ENCODE measurements at regions not wholly inside any gene's neighbourhood (a gene's known extent, or its start where the extent isn't known, plus 50 kb on each side); places are given as distances from the start of the nearest gene placed in this dataset.

DNA sequence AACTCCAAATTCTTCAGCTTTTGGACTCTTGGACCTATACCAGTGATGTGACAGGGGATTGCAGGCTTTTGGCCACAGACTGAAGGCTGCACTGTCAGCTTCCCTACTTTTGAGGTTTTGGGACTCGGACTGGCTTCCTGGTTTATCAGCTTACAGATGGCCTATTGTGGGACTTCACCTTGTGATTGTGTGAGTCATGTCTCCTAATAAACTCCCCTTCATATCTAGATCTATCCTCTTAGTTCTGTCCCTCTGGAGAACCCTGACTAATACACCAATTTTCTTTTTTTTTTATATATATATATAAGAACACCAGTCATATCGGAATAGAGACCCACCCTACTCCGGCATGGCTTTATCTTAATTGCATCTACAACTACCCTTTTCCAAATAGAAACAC, 166.8 kb downstream of the ETV1 start:
- intact Hi-C loops (cut with micrococcal nuclease), result no loop called here
- DNase-seq (ENCODE audit: low spot score), result no peak
- Mint-ChIP-seq H3K4me3 (no peak overlapping the region), H3K27ac (no peak overlapping the region), H3K27me3 (ENCODE audit: insufficient read depth) (no peaks in the 10 kb centered on the region), H3K36me3 (ENCODE audit: low read depth) (no peaks in the 10 kb centered on the region), H3K9me3 (peaks cover 14% of the 10 kb centered on the region), H3K4me1 (ENCODE audit: low read depth) (no peaks in the 10 kb centered on the region)

DNA sequence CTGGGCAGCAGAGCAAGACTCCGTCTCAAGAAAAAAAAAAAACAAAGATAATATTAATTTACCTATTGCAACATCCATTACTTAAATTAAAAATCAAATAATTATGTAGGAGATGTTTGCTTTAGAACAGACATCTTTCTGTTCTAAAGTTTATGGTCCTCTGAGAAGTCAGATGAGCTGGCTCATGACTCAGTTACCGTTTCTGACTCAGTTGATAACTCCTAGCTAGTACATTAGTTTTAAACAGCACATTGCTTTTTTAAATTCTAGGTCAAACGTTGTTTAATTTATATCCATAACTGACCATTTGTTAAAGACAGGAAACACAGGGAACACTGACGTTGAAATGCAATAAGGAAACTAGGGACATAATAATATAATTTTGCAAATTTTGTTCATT, 162.7 kb downstream of the ETV1 start:
- DNase-seq (ENCODE audit: low spot score), result no peak
- H3K4me3 Mint-ChIP-seq, result no peak overlapping the region
- intact Hi-C loops (cut with micrococcal nuclease), result no loop called here
- no peak overlapping the region for H3K27ac Mint-ChIP-seq
- H3K9me3 Mint-ChIP-seq, result peaks cover 8% of the 10 kb centered on the region
- no peaks in the 10 kb centered on the region for H3K27me3 Mint-ChIP-seq (ENCODE audit: insufficient read depth)
- H3K4me1 Mint-ChIP-seq (ENCODE audit: low read depth), result no peaks in the 10 kb centered on the region
- H3K36me3 Mint-ChIP-seq (ENCODE audit: low read depth), result no peaks in the 10 kb centered on the region

DNA sequence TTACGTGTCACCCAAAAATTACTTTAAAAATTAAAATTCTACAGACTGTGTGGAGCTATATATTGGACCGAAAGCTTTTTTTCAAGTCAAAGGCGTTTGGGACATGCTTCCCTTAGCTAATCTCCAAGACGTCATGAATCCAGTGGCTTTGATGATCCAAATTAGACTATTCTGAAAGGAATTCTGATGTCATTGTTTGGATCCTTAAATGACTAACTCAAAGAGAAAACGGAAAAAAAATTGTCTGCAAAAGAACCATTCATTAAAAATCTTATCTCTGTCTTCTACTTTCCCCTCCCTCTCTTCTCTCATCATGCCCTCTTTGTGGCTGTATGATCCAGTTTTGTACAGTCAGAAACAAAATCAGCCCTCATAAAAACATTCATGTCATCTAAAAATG, 161.8 kb downstream of the ETV1 start:
- H3K4me1 Mint-ChIP-seq (ENCODE audit: low read depth), result no peaks in the 10 kb centered on the region
- no peak overlapping the region for H3K4me3 Mint-ChIP-seq
- DNase-seq (ENCODE audit: low spot score), result no peak
- peaks cover 8% of the 10 kb centered on the region for H3K9me3 Mint-ChIP-seq
- H3K27me3 Mint-ChIP-seq (ENCODE audit: insufficient read depth), result no peaks in the 10 kb centered on the region
- H3K27ac Mint-ChIP-seq, result no peak overlapping the region
- no peaks in the 10 kb centered on the region for H3K36me3 Mint-ChIP-seq (ENCODE audit: low read depth)
- intact Hi-C loops (cut with micrococcal nuclease), result no loop called here

DNA sequence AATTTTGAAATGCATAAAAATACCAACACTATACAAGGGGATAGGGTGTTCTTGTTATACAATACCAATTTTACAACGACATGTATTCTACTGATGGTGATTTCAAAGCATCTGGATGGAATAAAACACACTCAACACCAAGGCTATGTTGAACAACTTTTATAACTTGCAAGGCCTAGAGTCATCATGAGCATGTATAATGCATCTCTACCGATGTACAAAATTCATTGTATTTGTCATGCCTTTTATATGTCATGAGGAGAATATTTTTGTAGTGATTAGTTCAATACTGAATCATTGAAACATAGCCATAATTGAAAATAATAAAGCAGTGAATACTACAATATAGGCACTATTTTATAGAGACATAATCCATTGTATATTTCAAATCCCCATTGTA, 160.2 kb downstream of the ETV1 start:
- intact Hi-C loops (cut with micrococcal nuclease), result no loop called here
- H3K4me3 Mint-ChIP-seq, result no peak overlapping the region
- H3K36me3 Mint-ChIP-seq (ENCODE audit: low read depth), result no peaks in the 10 kb centered on the region
- no peaks in the 10 kb centered on the region for H3K27me3 Mint-ChIP-seq (ENCODE audit: insufficient read depth)
- H3K4me1 Mint-ChIP-seq (ENCODE audit: low read depth), result no peaks in the 10 kb centered on the region
- no peak for DNase-seq (ENCODE audit: low spot score)
- no peak overlapping the region for H3K27ac Mint-ChIP-seq
- H3K9me3 Mint-ChIP-seq, result peaks cover 7% of the 10 kb centered on the region

DNA sequence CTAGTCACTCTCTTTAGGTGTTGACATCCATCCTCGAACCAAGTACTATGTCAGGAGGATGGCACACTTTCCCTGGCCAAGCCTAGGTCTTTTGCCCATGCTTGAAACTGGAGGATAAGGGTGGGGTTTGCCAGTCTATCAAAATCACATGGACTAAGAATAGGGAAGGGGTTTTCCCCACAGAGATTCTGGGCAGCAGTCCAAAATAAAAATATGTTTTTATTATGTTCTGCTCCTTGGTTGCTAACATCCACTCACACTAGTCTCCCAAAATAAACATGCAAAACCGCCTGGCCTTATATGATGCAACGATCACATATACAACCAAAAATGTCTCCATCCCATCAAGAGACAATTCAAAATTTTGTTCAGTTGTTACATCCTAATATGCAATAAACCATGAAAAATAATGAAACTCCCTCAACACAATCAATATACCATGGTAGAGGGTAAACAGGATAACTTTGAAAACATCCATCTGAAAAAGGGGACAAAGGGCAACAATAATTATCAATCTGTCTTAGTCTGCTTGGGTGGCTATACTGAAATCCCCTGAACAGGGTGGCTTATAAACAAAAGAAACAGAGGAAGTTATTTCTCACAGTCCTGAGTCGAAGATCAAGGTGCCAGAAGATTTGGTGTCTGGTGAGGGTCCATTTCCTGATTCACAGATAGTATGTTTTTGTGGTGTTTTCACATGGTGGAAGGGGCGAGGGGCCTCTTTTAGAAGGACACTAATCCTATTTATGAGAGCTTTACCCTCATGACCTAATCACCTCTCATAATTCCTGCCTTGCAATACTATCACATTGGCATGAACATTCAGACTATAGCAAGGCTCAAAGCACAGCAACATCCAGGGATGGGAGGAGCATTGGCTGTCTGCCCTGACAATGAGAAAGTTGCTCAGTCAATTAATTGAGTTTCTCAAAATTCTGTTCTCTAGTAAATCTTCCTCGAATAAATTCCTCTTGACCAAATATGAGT, 159.3 kb downstream of the ETV1 start:
- Mint-ChIP-seq H3K4me1 (ENCODE audit: low read depth) (no peaks in the 10 kb centered on the region), H3K27ac (no peak overlapping the region), H3K4me3 (no peak overlapping the region), H3K9me3 (no peaks in the 10 kb centered on the region), H3K27me3 (ENCODE audit: insufficient read depth) (no peaks in the 10 kb centered on the region), H3K36me3 (ENCODE audit: low read depth) (no peaks in the 10 kb centered on the region)
- DNase-seq (ENCODE audit: low spot score), result no peak
- intact Hi-C loops (cut with micrococcal nuclease), result no loop called here

DNA sequence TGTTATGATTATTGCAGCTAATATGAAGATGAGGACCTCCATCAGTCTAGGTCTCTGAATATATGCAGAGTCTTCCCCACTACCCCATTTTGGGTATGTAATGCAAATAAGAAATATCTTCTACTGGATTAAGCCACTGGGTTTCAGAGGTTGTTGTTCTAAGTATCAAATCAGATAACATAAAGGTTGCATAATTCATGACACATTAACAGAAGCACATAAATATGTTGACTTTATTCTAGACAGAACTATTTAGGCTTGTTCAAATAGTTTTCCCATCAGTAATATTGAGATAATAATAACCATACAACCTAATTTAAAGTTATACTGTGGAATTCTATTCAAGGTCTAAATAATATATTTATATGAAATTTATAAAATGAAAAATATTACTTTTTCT, 157.1 kb downstream of the ETV1 start:
- Mint-ChIP-seq H3K4me3 (no peak overlapping the region), H3K27ac (no peak overlapping the region), H3K36me3 (ENCODE audit: low read depth) (no peaks in the 10 kb centered on the region), H3K4me1 (ENCODE audit: low read depth) (no peaks in the 10 kb centered on the region), H3K27me3 (ENCODE audit: insufficient read depth) (no peaks in the 10 kb centered on the region), H3K9me3 (no peaks in the 10 kb centered on the region)
- intact Hi-C loops (cut with micrococcal nuclease), result no loop called here
- DNase-seq (ENCODE audit: low spot score), result no peak

DNA sequence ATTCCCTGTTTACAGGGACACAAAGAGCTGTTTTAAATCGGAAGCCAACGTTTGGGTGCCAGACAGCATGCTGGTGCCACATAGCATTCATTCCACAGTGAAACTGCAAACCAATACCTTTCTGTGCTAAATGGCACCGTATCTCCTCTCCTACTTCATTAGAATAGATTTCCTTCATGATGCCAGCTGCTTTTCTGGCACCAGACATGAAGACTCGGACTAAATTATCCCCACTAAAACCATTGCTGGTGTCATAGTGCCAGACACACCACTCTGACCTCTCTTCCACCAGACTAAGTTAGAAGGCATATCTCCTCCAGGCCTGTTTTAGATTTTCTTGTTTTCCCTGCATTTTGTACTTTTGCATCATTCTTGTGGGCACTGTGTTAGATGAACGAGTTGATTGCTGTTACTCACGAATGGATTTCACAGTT, 155.1 kb downstream of the ETV1 start:
- no peaks in the 10 kb centered on the region for H3K27me3 Mint-ChIP-seq (ENCODE audit: insufficient read depth)
- no peak overlapping the region for H3K4me3 Mint-ChIP-seq
- no peaks in the 10 kb centered on the region for H3K9me3 Mint-ChIP-seq
- H3K4me1 Mint-ChIP-seq (ENCODE audit: low read depth), result no peaks in the 10 kb centered on the region
- H3K36me3 Mint-ChIP-seq (ENCODE audit: low read depth), result no peaks in the 10 kb centered on the region
- no peak overlapping the region for H3K27ac Mint-ChIP-seq
- intact Hi-C loops (cut with micrococcal nuclease), result no loop called here
- DNase-seq (ENCODE audit: low spot score), result no peak

DNA sequence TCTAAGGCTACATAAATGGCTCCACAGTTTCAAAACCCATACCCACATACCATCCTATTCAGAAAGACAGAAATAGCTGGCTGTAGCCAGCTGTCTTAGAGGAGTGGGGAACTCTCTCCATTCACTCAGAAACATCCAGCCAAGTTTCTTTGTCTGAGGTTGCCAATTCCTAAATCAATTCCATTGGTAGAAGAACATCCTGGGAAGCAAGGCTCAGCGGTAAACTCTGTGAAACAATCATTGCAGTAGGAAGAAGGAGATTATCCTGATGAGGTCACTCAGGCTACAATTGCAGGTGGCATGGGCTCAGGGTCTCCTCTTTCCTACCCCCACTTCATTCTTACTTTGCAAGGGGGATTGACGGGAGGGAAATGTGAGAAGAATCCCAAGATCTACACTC, 154.0 kb downstream of the ETV1 start:
- no peak overlapping the region for H3K4me3 Mint-ChIP-seq
- intact Hi-C loops (cut with micrococcal nuclease), result no loop called here
- H3K27me3 Mint-ChIP-seq (ENCODE audit: insufficient read depth), result no peaks in the 10 kb centered on the region
- H3K36me3 Mint-ChIP-seq (ENCODE audit: low read depth), result no peaks in the 10 kb centered on the region
- no peak overlapping the region for H3K27ac Mint-ChIP-seq
- DNase-seq (ENCODE audit: low spot score), result no peak
- H3K4me1 Mint-ChIP-seq (ENCODE audit: low read depth), result no peaks in the 10 kb centered on the region
- no peaks in the 10 kb centered on the region for H3K9me3 Mint-ChIP-seq

DNA sequence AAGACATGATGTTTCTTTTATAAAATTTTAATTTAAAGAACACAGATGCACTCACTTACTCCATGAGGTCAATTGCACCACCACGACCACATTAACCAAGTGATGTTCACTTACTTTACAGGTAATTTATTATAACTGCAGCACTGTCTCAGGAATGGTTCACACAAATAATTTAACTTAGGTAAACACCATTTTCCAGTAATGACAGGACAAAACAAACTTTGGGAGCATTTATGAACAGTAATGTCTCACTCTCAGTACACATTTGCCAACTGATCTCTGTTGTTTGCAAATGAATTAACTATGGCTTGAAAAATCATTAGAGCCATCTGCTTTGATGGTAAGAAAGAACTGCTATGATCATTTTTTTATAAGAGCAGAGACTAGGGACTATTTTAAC, 150.4 kb downstream of the ETV1 start:
- Mint-ChIP-seq H3K27me3 (ENCODE audit: insufficient read depth) (no peaks in the 10 kb centered on the region), H3K36me3 (ENCODE audit: low read depth) (no peaks in the 10 kb centered on the region), H3K9me3 (no peaks in the 10 kb centered on the region), H3K4me1 (ENCODE audit: low read depth) (no peaks in the 10 kb centered on the region), H3K27ac (no peak overlapping the region), H3K4me3 (no peak overlapping the region)
- DNase-seq (ENCODE audit: low spot score), result no peak
- intact Hi-C loops (cut with micrococcal nuclease), result no loop called here
